GM12878 (cell line): ENCODE measurements at regions not wholly inside any gene's neighbourhood (a gene's known extent, or its start where the extent isn't known, plus 50 kb on each side); places are given as distances from the start of the nearest gene placed in this dataset.

Experiments used
- BACH1 ChIP-seq: fragments of 450-650 bp; IDR thresholded peaks from 2 replicates; pipeline ENCODE4 v1.6.1; 2017; ENCODE audit warnings: mild to moderate bottlenecking, borderline replicate concordance
- MEF2A ChIP-seq: IDR thresholded peaks from 2 replicates; pipeline ENCODE4 v1.6.1; 2011; ENCODE audit warnings: low read depth, mild to moderate bottlenecking, low read length, moderate library complexity; ENCODE audit not compliant: insufficient read depth
- ZNF24 ChIP-seq: fragments of 450-650 bp; IDR thresholded peaks from 2 replicates; pipeline ENCODE4 v1.6.1; 2017; ENCODE audit warnings: antibody characterized with exemption, mild to moderate bottlenecking
- TF ChIP-seq, protein P1 (sequence below), 3 experiments: IDR thresholded peaks in 2 of 3; conservative IDR thresholded peaks in 1 of 3; 2 replicates each; pipeline ENCODE4 v1.5.1; 2011; ENCODE audit warnings: low read depth in 3 of 3, low read length in 3 of 3, mild to moderate bottlenecking in 3 of 3, control low read depth in 2 of 3, moderate library complexity in 2 of 3, inconsistent platforms in 1 of 3, mixed read lengths in 1 of 3; ENCODE audit not compliant: control insufficient read depth in 2 of 3, insufficient read depth in 1 of 3; ENCODE audit errors: extremely low read depth in 1 of 3

DNA sequence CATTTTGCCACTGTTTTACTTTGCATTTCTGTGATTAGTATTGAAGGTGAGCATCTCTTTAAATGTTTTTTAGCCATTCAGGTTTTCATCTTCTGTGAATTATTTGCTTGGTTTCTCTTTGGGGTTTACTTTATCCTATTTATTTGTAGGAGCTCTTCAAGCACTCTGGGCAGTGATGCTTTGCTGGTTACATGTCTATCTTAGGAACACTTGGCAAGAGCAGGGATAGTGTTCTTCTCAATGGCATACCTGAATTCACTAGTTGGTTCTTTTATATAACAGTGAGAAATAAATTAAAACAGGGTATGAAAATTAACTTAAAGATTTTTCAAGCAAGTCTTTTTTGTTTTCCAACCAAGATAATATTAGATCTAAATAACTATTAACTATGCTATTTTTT lies 119.7 kb upstream of the BACH2 start:
- TF ChIP-seq MEF2A (no peak), ZNF24 (no peak), BACH1 (no peak)
- TF ChIP-seq, protein P1, sequence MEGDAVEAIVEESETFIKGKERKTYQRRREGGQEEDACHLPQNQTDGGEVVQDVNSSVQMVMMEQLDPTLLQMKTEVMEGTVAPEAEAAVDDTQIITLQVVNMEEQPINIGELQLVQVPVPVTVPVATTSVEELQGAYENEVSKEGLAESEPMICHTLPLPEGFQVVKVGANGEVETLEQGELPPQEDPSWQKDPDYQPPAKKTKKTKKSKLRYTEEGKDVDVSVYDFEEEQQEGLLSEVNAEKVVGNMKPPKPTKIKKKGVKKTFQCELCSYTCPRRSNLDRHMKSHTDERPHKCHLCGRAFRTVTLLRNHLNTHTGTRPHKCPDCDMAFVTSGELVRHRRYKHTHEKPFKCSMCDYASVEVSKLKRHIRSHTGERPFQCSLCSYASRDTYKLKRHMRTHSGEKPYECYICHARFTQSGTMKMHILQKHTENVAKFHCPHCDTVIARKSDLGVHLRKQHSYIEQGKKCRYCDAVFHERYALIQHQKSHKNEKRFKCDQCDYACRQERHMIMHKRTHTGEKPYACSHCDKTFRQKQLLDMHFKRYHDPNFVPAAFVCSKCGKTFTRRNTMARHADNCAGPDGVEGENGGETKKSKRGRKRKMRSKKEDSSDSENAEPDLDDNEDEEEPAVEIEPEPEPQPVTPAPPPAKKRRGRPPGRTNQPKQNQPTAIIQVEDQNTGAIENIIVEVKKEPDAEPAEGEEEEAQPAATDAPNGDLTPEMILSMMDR (IDR thresholded peaks at IDR 0.05 in 2 of 3, conservative IDR thresholded peaks at IDR 0.05 in 1 of 3; ENCODE audit: control insufficient read depth in 2 of 3, extremely low read depth in 1 of 3, insufficient read depth in 1 of 3, low read depth in 3 of 3, low read length in 3 of 3), result no peak
